ENCODE measurements at regions not wholly inside any gene's neighbourhood (a gene's known extent, or its start where the extent isn't known, plus 50 kb on each side); places are given as distances from the start of the nearest gene placed in this dataset.

DNA sequence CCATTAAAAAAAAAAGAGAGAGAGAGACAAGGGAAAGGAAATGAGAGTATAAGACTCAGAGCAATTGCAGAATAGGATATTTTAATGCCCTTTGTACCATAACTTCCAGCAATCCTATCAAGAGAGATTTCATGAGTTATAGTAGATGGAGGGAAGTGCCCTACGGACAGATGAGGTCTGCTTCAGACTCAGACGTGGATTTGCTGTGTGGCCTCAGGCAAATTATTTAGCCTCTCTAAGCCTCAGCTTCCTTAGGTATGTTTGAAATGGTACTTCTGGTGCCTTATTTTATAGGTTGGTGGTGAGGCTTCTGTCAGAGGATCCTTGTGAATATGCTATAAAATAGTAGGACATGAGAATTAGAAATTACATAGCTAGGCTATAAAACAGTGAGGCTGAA lies 448.2 kb downstream of the EDEM1 start:
- no peak for DNase-seq

DNA sequence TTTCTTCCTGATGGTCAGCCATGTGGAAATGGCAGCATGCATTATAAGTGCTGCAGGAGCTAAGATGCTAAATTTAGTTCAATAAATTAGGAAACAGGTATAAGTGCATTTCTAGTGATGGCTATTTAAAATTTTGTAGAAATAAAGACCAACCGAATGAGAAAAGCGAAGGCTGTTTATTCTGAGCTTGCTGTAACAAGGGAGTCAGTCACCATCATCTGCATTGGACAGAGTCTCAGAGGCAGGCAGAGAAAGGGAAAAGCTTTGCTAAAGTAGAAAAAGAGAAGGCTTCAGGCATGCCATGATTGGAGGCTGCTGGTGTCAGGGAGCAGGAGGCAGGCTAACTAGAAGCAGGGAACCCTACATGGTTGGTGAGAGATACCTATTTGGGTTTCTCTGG lies 451.0 kb downstream of the EDEM1 start:
- DNase-seq: no peak

DNA sequence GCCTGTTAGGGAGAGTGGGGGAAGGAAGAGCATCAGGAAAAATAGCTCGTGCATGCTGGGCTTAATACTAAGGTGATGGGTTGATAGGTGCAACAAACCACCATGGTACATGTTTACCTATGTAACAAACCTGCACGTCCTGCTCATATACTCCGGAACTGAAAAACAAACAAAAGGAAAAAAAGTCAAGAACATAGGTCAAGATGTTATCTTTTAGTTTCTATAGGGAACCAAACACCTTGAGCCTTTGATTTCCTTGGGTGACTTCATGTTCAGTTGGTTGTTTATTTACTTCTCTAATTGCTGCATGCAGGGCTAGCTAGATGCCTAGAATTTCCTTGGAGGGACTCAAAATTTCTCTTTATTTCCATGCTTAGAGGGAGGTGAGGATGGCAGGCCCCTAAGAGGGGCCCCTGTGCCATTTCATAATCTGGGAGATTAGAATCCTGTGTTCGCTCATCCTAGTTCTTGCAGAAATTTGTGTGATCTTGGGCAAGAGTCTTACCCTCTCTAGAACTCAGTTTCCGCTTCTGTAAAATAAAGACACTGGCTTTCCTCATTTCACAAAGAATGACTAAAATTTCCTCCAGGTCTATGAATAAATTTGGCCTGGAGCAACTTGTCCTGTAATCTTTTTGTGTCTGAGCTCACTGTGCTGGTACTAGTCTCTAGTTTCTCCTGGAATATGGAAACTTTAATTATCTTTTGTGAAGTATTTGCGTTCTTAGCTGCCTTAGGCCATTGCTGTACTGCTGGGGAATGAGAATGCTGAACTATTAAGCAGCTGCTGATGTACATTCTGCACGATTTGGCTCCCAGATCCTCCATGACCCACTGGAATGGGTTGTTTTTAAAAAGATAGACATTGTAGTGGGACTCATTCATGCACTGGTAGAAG lies 457.5 kb downstream of the EDEM1 start:
- DNase-seq: peak; percentile 26 to 44

DNA sequence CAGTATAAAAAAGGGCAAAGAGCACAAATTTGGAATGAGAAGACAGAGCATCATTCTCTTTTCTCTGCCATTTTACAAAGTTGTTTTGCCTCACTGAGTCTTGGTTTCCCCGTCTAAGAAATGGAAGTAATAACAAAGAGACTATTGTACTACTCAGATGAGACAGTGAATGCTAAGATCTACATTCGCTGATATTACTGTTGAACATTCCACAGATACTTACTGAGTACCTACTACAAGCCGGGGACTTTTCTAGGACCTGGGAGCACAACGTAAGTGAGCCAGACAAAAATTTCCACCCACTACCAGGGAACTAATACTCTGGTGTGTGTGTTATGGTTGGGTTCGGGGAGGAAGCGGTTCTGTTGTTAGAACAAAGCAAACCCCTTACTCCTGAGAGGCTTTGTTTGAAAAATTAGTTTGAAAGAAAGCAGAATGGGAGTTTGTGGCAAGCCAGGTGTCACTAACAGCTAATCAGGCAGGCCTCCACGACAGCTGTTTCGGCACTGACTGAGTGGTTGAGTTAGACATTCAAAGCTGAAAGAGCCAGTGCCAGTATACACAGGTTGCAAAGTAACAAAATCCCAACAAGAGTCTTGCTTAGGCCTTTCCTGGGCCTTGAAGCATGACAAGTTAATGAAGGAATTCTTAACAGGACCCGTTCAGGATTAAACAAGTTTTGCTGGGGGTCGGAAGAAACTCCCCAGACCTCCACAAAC lies 458.3 kb downstream of the EDEM1 start:
- no peak for DNase-seq

DNA sequence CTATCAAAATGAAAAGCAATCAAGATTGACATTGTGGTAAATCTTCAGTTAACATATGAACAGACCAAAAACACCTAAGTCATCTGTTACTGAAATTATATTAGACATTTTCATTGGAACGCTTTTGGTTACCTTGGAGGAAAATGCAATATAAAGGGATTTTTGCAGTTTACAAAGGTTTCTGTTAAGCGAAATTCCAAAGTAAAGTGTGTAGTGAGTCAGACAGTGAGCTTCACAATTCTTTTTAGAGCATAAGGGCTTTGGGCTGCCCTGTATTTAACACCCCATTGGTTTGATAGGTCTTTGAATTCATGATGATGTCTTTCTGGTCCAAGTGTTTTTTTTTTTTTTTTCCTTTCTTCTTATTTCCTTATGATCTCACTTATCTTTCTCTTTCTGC lies 462.8 kb downstream of the EDEM1 start:
- DNase-seq: no peak

DNA sequence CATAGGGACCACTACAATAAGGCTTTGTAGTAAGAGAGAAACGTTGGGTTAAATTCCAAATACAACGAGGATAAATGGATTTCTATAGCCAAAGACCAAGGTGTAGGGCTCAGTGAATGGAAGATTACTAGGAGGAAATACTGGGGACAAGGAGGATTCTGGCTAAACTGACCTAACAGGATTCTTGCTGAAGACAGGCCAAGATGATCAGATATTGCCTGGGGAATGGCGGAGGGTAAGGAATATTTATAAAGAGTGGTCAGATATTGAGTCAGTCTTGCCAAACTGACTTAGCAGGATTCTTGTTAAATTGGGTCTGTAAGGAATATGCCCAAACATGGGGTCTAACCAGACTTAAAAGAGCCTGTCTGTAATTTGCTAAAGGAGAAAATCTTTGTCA lies 463.8 kb downstream of the EDEM1 start:
- DNase-seq: no peak

DNA sequence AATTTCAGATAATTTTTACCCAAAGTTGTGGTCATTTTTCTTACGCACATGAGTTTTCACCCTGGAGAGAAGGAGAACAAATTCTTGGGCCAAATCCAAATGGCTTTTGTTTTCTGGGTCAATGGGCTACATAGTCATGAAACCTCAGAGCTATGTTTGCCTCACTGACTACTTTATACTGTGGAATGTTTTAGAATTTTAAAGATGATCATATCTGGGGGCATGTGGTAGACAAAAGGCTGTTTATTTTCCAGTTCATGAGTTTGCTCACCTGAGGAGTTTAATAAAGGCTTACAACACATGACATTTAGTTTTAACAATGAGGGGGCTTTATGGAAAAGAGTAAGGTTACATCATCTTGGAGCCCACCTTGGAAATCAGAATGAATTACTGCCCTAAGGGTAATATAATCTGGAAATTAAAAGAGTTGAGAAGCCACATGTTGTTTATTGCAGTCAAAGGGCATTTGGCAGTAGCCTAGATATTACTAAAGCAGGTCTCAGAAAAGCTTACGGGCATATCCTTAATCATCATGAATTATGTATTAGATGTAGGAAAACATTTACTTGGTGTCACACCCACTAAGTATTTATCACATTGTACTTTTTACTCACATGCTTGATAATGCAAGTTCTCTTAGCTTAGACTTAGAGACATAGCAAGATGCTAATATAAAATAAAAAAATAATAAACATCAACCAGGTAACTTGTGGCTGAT lies 466.1 kb downstream of the EDEM1 start:
- no peak for DNase-seq

DNA sequence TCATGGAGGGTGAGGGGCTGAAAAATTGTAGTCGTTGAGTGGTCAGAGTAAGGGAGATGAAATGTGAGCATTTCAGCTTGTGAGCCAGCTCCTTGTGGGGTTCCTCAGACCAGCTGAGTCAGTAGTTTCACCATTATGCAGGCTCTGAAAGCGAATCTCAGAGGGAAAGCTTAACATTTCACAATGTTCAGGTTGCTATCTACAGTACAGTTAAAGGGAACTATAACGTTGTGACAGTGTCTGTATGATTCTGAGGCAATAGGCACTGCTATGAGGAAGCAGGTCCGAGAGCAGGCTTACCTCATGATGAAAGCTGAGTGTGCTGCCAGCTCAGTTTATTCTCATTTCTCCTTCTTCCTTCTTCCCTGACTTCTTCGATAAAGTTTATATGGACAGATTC lies 469.6 kb downstream of the EDEM1 start:
- DNase-seq: peak; percentile 92 to 99

DNA sequence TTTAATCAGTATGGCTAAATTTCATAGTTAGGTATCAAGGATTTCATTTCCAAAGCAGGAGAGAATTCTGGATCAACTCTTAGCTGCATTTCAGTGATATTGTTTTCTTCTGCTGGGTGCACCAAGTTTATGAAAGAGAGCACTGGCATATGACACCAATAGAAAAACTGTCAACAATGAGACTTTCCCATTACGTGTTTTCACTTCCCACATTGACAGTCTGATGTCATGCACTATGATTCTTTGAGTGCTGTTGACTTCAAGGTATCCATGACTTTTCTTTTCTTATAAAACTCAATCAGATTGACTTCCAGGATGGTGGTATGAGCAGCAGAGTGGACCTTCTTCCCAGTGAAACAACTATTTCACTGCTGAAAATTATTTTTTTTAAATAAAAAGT lies 476.1 kb downstream of the EDEM1 start:
- peak; percentile 42 to 63 for DNase-seq

DNA sequence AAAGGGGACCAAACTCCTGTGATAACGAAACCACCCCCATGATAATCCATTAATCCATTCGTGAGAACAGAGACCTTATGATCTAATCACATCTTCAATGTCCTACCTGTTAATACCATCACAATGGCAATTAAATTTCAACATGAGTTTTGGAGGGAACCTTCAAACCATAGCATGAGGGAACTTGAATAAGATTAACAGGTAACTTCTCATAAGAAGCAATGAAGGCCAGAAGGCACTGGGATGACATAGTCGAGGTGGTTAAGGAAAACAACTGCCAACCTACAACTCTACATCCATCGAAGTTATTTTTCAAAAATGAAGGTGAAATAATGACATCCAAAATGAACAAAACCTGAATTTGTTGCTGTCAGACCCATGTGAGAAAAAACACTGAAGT lies 478.9 kb downstream of the EDEM1 start:
- no peak for DNase-seq

DNA sequence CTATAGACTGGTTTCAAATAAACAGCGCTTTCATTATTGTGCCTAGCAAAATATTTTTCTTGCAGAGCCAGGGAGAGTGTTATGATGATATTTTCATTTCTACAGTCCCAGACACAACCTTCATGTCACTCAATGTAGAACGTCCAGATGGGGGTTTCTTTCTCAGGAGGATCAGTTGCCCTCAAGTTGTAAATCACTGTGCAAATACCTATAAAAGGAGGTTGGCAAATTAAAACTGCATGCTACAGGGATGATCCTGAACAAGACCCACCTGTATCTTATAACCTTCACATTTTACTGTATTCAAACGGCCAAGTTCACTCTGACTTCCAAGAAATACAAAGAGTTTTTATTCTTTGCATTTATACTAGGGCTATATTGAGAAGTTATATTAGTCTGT lies 486.0 kb downstream of the EDEM1 start:
- no peak for DNase-seq

DNA sequence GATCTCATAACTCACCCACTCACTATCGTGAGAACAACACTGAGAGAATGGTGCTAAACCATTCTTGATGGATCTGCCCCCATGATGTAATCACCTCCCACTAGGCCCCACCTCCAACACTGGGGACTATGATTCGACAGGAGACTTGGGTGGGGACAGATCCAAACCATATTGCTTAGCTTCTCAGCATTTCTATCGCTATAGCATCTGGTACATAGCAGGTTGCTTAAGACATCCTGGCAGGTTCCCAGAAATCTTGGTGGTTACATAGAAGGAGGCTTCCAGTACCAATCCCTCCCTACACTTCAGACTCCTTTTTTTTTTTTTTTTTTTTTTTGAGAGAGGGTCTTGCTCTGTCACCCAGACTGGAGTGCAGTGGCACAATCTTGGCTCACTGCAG lies 487.8 kb downstream of the EDEM1 start:
- DNase-seq: no peak

DNA sequence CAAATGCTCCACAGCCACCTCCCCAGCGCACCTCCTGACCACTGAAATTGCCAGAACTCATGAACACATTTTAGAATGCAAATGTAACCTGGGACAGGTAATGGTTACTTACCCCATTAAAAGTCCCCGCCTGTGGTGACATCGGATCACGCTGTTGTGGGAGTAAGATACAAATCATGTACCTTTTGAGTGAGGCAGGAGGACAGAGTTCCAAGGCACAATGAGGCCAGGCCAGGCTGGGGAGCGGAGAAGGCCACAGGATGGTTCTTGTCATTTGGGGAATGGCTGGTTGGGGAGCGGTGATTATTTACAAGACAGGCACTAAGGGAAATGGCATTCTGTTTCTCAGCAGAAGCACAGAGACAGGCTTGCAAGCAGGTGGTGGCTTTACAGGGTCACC lies 490.0 kb downstream of the EDEM1 start:
- no peak for DNase-seq

DNA sequence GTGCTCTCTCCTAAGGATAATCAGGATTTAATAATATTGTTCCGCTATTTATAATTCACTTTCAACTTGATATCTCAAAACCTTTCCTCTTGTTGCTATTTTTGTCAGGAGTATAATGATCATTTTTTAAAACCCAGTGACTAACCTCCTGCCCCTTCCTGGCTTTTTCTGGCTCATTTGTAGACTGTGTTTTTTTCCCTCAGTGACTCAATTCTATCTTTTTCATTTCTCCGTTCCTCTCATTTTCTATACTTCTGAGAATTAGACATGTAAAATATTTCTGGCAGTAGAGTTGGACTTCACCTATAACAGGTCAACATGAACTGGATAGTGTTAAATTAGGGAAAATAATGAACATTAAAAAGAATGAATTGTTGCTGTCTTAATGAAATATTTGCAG lies 490.7 kb downstream of the EDEM1 start:
- no peak for DNase-seq

DNA sequence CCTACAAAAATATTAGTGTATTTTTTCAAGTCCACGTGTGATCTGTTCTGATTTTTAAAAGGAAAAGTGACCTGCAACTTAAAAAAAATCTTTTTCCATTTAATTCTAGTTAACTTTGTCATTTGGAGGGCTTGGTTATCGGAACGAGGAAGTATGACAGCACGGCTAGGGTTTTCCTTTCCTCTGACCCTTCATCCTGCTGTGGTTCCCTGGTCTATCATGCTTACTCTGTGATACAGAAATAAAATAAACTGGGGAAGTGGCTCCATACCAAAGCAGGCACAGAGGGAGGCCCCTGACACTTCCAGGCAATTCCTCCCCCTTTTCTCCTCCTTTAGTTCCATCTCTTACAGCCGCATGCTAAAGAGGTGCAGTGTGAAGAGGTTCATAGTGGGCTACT lies 491.3 kb downstream of the EDEM1 start:
- no peak for DNase-seq

DNA sequence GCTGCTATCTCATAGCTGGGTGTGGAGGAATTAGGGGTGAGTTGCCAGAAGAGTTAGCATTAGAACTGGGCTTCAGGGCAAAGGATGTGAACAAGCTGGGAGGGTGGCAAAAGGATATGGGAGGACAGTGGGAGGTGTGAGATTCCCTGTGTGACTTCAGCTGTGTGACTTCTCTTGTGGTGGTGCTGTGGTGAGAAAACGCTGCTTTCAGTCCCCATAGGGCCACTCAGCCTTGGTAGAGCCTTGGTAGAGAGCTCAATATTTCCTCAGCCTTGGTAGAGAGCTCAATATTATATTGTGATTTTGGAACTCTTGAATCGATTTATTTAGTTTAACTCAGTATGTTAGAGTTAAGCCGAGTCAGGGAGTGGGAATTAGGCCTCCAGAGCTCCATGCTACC lies 499.7 kb downstream of the EDEM1 start:
- DNase-seq: no peak

DNA sequence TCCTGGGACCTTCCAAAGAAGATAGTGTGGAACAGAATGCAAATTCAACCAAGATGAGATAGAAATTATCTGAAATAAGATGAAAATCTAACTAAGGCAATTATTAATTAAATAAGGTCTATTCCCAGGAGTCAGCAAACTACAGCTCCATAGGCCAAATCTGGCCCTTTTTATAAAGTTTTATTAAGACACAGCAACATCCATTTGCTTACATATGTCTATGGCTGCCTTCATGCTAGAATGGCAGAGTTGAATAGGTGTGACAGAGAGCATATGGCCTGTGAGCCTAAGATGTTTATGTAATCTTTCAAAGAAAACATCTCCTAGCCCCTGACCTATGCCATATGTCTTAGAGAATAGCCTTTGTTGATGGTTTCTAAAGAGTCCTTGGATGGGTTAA lies 503.0 kb downstream of the EDEM1 start:
- no peak for DNase-seq

DNA sequence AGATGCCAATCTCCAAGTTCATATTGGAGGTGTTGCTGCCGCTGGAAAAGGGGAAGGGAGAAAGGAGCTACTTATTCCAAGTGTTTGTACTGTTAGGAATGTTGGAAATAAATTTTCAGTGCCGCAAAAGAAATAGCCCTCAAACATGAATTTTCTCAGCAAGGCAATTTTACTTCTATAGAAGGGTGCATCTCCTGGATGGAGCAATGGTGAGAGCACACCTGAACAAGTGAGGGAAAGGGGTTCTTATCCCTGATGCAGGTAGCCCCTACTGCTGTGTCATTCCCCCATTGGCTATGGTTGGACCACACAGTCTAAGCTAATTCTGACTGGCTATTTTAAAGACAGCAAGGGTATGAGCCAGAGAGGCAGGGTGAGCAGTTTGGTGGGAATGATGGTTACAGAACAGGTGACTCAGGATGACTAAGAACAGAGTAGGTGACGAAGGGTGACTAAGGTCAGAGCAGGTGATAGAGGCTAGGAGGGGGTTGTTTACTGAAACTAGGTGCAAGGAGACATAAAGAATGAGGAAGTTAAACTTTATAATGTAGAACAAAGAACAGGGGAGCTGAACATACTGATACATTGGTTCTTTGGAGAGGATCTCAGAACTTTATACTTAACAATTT lies 503.5 kb downstream of the EDEM1 start:
- no peak for DNase-seq

DNA sequence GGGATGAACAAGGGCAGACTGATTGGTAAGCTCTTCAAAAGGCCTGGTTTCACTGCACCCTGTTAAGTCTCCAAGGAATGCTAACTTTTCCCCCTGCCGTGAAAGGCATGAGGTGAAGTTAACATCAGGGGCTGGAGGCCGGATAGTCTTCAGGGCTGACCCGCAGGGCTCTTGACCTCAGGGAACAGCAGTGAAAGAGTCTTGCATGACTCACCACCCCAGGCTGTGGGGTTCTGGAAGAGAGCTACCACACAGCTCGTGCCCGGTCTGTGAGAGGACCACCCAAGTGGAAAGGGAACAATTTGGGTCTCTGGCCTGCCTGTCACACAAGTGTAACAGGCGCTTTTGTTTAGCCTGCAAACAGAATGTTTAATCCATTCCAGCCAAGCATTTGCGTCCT lies 504.9 kb downstream of the EDEM1 start:
- no peak for DNase-seq

DNA sequence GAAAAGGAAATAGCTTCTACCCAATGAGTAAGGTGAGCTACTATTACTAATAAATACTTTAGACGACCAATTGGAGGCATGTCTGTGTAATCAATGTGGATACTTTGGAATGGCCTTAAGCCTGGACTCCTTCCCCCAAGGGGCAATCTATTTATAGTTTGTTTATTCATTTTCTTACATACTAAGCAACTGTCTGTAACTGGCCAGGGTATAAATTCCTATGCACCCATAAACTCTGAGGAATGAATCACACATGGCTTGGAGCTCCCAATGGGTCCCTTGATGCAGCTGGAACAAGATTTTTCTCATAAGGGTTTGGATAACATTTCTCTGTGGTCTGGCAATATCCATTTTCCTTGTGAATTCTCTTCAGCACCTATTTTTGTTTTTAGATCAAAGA lies 506.8 kb downstream of the EDEM1 start:
- no peak for DNase-seq

DNA sequence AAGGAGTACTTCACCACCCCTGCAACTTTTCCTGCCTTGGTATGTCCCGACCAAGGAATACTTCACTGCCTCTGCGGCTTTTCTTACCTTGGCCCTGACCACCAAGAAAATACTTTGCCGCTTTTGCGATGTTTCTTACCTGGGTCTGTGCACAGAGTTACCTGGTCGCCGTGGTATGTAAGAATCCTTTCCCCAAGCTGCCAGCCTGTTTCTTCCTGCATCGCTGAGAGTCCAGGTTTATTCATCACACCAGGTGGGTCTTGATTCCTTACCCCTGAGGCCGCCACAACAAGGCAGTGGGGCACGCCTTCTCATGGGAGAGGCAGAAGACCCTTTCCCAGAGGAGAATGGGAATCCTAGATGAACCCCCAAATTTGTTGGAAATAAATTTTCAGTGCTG lies 511.3 kb downstream of the EDEM1 start:
- no peak for DNase-seq

DNA sequence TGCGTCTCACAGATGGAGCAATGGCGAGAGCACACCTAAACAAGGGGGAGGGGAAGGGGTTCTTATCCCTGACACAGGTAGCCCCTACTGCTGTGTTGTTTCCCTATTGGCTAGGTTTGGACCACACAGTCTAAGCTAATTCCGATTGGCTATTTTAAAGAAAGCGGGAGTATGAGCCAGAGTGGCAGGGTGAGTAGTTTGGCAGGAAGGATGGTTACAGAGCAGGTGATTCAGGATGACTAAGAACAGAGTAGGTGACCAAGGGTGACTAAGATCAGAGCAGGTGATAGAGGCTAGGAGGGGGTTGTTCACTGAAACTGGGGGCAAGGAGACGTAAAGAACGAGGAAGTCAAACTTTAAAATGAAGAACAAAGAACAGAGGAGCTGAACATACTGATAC lies 511.8 kb downstream of the EDEM1 start:
- no peak for DNase-seq

DNA sequence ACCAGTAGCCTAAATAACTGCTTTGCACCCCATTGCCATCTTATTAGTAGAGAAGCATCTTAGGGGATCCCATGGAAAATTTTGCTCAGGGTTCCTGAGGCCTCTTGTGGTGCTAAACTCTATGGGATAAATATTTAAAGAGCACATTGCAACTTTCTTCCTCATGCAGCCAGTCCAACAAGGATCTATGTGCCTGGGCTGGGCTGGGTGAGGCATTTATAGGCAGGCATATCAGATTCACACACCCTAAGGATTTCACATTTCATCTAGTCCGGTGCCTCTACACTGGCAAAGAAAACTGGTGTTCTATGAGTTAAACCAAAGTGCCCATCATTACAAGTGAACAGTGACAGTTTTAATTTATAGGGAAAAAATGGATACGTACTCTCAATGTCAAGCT lies 512.3 kb downstream of the EDEM1 start:
- no peak for DNase-seq
